Heart left ventricle (tissue), 13 donors: ENCODE measurements at regions not wholly inside any gene's neighbourhood (a gene's known extent, or its start where the extent isn't known, plus 50 kb on each side); places are given as distances from the start of the nearest gene placed in this dataset.

Experiments
- CTCF ChIP-seq, 12 donors: fragments of 200-600 bp; sonication (generic) in 4 of 12; IDR thresholded peaks; one replicate each; pipeline versions ENCODE4 v1.5.0 to v1.8.0; 2018 to 2022; ENCODE audit warnings: antibody characterized with exemption in 12 of 12, mild to moderate bottlenecking in 5 of 12
- POLR2A ChIP-seq, 2 donors: fragments of 450-650 bp; IDR thresholded peaks; one replicate each; pipeline ENCODE4 v1.6.1; 2017; ENCODE audit warnings: antibody characterized with exemption in 2 of 2, mild to moderate bottlenecking in 2 of 2, moderate library complexity in 2 of 2
- donor health status: ischemic (EF 13 %, LVEDD 7.1; RV severe dilation, severe dysfunction).
- donor health status: DM: no; HTN: yes; CAD: no.
- donor health status: DM: no; HTN: no; CAD: no.
- donor health status: ischemic (EF 25% LVEDD 6.9; RV normal size, moderate dysfunction).
- donor health status: ischemic (EF 25% LVEDD 5.7; RV mildly dilated, moderate dysfunction).
- donor health status: ischemic (EF 35%, LVEDD 5.7; RV mildly dilated, moderate dysfunction).
- donor health status: nonischemic (EF 11% LVEDD 7.7; RV severe dilation, severe dysfunction).
- donor health status: DM: yes; HTN: yes; CAD: no.
- donor health status: PGD.
- donor health status: ischemic (EF 29% LVEDD 5.4; RV normal size, mild dysfunction).
- donor health status: nonischemic (EF 23%, LVEDD 6.1; RV moderate dilation, normal function).

DNA sequence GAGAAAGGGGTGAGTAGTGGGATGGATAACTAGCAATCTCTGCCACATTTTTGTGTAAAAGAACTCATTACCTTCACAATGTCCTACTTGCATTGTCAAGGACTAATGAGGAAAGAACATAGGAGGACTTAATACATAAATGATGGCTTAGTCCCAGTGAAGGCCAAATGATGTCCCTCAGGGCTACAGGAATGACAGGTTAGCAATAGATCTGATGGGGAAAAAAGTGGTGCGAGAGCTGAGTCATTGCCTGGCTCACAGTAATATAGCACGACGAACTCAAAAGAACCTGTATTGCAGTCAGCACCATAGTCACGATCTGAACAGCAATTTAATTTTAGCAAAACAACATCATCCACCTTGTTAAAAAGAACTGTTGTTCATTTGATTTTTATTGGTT lies 70.9 kb upstream of the ARHGAP36 start:
- TF ChIP-seq CTCF (IDR thresholded peaks at IDR 0.05), result no peak
- TF ChIP-seq POLR2A (IDR thresholded peaks at IDR 0.05), result no peak
